CD14-positive monocyte (primary cell): ENCODE measurements at regions not wholly inside any gene's neighbourhood (a gene's known extent, or its start where the extent isn't known, plus 50 kb on each side); places are given as distances from the start of the nearest gene placed in this dataset.

Experiments used
- DNase-seq, 3 donors: peaks; one replicate each; pipeline ENCODE4 v3.0.0-alpha.2; 2011 to 2022
- H2AFZ ChIP-seq: 2 replicates; pipeline ENCODE4 v1.6.0; 2012; ENCODE audit warnings: mild to moderate bottlenecking, low read depth, low read length, inconsistent platforms; ENCODE audit not compliant: insufficient read depth, poor library complexity, severe bottlenecking
- H3K27ac ChIP-seq, 2 donors: 1 replicate in 1 of 2; 2 replicates in 1 of 2; pipeline ENCODE4 v1.5.1; 2012 to 2013; ENCODE audit warnings: low read length in 2 of 2, control low read depth in 1 of 2, inconsistent platforms in 1 of 2, low read depth in 1 of 2, mild to moderate bottlenecking in 1 of 2
- H3K27me3 ChIP-seq, 2 donors: one replicate each; pipeline versions ENCODE4 v1.6.0 to v1.6.1; 2011 to 2013; ENCODE audit warnings: low read length in 2 of 2; ENCODE audit not compliant: control insufficient read depth in 2 of 2, insufficient read depth in 2 of 2
- H3K36me3 ChIP-seq, 2 donors: replicated peaks in 1 of 2; 1 replicate in 1 of 2; 2 replicates in 1 of 2; pipeline versions ENCODE4 v1.5.1 to v1.6.1; 2012 to 2013; ENCODE audit warnings: low read length in 2 of 2, control low read depth in 1 of 2, inconsistent platforms in 1 of 2, mild to moderate bottlenecking in 1 of 2; ENCODE audit not compliant: insufficient read depth in 2 of 2, control insufficient read depth in 1 of 2
- H3K4me1 ChIP-seq, 2 donors: 1 replicate in 1 of 2; 2 replicates in 1 of 2; pipeline versions ENCODE4 v1.5.1 to v1.6.1; 2012 to 2013; ENCODE audit warnings: low read length in 2 of 2, control low read depth in 1 of 2, inconsistent platforms in 1 of 2, mild to moderate bottlenecking in 1 of 2, moderate library complexity in 1 of 2; ENCODE audit not compliant: insufficient read depth in 2 of 2, control insufficient read depth in 1 of 2
- H3K4me2 ChIP-seq: replicated peaks from 2 replicates; pipeline ENCODE3; 2012; ENCODE audit warnings: low read length, moderate library complexity, mild to moderate bottlenecking; ENCODE audit not compliant: poor library complexity, severe bottlenecking; ENCODE audit errors: extremely low read depth
- H3K4me3 ChIP-seq, 3 experiments: fragments of 200-600 bp in 1 of 3; sonication (generic) in 1 of 3; replicated peaks in 1 of 3; 1 replicate in 2 of 3; 2 replicates in 1 of 3; pipeline ENCODE4 v1.5.1; 2011 to 2013; ENCODE audit warnings: low read length in 3 of 3, mild to moderate bottlenecking in 3 of 3, control low read depth in 2 of 3, low read depth in 2 of 3, inconsistent platforms in 1 of 3, moderate library complexity in 1 of 3
- H3K79me2 ChIP-seq: 2 replicates; pipeline ENCODE4 v1.6.0; 2012; ENCODE audit warnings: mild to moderate bottlenecking, control low read depth, inconsistent platforms, low read length, moderate library complexity; ENCODE audit not compliant: insufficient read depth
- H3K9ac ChIP-seq: 2 replicates; pipeline ENCODE4 v1.6.0; 2017; ENCODE audit warnings: low read length, mild to moderate bottlenecking; ENCODE audit not compliant: insufficient read depth, poor library complexity, severe bottlenecking
- H3K9me3 ChIP-seq, 2 donors: replicated peaks in 1 of 2; 1 replicate in 1 of 2; 2 replicates in 1 of 2; pipeline versions ENCODE4 v1.5.1 to v1.6.1; 2012 to 2013; ENCODE audit warnings: low read length in 2 of 2, control low read depth in 1 of 2; ENCODE audit not compliant: control insufficient read depth in 1 of 2, insufficient read depth in 1 of 2
- H4K20me1 ChIP-seq: 2 replicates; pipeline ENCODE4 v1.6.0; 2012; ENCODE audit warnings: mild to moderate bottlenecking, low read length, control low read depth, moderate library complexity; ENCODE audit not compliant: insufficient read depth
- H3K27ac Mint-ChIP-seq, 7 donors: one replicate each; pipeline ENCODE4 v1.8.0; 2020; ENCODE audit warnings: mild to moderate bottlenecking in 7 of 7, mixed read lengths in 7 of 7, moderate library complexity in 6 of 7, inconsistent platforms in 2 of 7
- H3K27me3 Mint-ChIP-seq, 3 donors: one replicate each; pipeline ENCODE4 v1.8.0; 2021 to 2022; ENCODE audit warnings: low read depth in 3 of 3, mild to moderate bottlenecking in 3 of 3, mixed read lengths in 3 of 3, moderate library complexity in 3 of 3, inconsistent platforms in 1 of 3
- H3K36me3 Mint-ChIP-seq, 2 donors: one replicate each; pipeline ENCODE4 v1.8.0; 2020; ENCODE audit warnings: mixed read lengths in 2 of 2, inconsistent platforms in 1 of 2, mild to moderate bottlenecking in 1 of 2
- H3K4me1 Mint-ChIP-seq: one replicate; pipeline ENCODE4 v1.8.0; 2020; ENCODE audit warnings: mild to moderate bottlenecking, mixed read lengths
- H3K4me3 Mint-ChIP-seq, 2 donors: one replicate each; pipeline ENCODE4 v1.8.0; 2020; ENCODE audit warnings: mild to moderate bottlenecking in 2 of 2, mixed read lengths in 2 of 2, moderate library complexity in 1 of 2
- H3K9me3 Mint-ChIP-seq, 7 donors: one replicate each; pipeline ENCODE4 v1.8.0; 2020 to 2022; ENCODE audit warnings: mixed read lengths in 7 of 7, mild to moderate bottlenecking in 6 of 7, moderate library complexity in 6 of 7, inconsistent platforms in 2 of 7
- WGBS: methylation state at CpG from one replicate; pipeline ENCODE4 v1.1.5; 2013; ENCODE audit warnings: missing lambda C conversion rate; ENCODE audit not compliant: insufficient coverage; 5-methylcytosine and 5-hydroxymethylcytosine counted together
- intact Hi-C, 2 donors: fragments of 100-400 bp; cut with micrococcal nuclease; formaldehyde crosslinking; loops; one replicate each; pipeline versions ENCODE4 v1.15.0 to v1.15.1; 2023
- TF ChIP-seq, protein P1 (sequence below): fragments of 200-600 bp; IDR thresholded peaks from one replicate; pipeline ENCODE4 v1.8.0; 2022; ENCODE audit warnings: antibody characterized with exemption, mild to moderate bottlenecking

DNA sequence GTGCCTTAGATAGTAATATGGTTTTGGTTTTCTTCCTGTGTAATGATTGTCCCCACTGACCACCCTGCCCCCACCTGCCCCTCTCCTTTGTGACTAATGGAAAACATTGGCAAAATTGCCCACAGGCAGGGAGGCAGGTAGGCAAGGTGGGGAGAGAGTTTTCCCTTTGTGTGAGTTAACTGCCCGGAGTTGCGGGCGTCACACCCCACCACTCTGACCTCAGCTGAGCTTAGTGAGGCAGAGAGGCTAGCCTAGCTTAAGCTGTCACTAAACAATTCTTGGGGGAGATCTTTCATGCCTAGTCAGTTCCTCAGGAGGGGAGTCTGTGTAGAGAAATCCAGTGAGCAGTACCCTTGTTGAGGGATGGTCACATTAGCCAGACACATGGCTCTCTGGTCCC lies 245.3 kb downstream of the BCOR start:
- intact Hi-C loops = no loop called here
- H3K9me3 Mint-ChIP-seq = peaks cover 0 to 2% (median 0%) of the 10 kb centered on the region in 7 donors
- Histone ChIP-seq H3K27me3 (no peaks in the 10 kb centered on the region), H3K36me3 (no peaks in the 10 kb centered on the region), H2AFZ (no peak overlapping the region), H3K4me3 (no peak overlapping the region), H4K20me1 (no peaks in the 10 kb centered on the region), H3K9ac (no peak overlapping the region), H3K9me3 (no peaks in the 10 kb centered on the region), H3K4me1 (peaks cover 45 to 48% of the 10 kb centered on the region in 2 donors), H3K27ac (no peak overlapping the region), H3K79me2 (no peaks in the 10 kb centered on the region), H3K4me2 (no peak overlapping the region)
- peaks cover 52% of the 10 kb centered on the region for H3K4me1 Mint-ChIP-seq
- H3K27ac Mint-ChIP-seq = no peak overlapping the region
- TF ChIP-seq, protein P1, sequence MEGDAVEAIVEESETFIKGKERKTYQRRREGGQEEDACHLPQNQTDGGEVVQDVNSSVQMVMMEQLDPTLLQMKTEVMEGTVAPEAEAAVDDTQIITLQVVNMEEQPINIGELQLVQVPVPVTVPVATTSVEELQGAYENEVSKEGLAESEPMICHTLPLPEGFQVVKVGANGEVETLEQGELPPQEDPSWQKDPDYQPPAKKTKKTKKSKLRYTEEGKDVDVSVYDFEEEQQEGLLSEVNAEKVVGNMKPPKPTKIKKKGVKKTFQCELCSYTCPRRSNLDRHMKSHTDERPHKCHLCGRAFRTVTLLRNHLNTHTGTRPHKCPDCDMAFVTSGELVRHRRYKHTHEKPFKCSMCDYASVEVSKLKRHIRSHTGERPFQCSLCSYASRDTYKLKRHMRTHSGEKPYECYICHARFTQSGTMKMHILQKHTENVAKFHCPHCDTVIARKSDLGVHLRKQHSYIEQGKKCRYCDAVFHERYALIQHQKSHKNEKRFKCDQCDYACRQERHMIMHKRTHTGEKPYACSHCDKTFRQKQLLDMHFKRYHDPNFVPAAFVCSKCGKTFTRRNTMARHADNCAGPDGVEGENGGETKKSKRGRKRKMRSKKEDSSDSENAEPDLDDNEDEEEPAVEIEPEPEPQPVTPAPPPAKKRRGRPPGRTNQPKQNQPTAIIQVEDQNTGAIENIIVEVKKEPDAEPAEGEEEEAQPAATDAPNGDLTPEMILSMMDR = no peak
- no peaks in the 10 kb centered on the region for H3K36me3 Mint-ChIP-seq
- DNase-seq = no peak
- peaks cover 0 to 12% (median 0%) of the 10 kb centered on the region in 3 donors for H3K27me3 Mint-ChIP-seq
- no peak overlapping the region for H3K4me3 Mint-ChIP-seq
- no CpG with 5 or more reads among the region's 3 CpGs for WGBS

DNA sequence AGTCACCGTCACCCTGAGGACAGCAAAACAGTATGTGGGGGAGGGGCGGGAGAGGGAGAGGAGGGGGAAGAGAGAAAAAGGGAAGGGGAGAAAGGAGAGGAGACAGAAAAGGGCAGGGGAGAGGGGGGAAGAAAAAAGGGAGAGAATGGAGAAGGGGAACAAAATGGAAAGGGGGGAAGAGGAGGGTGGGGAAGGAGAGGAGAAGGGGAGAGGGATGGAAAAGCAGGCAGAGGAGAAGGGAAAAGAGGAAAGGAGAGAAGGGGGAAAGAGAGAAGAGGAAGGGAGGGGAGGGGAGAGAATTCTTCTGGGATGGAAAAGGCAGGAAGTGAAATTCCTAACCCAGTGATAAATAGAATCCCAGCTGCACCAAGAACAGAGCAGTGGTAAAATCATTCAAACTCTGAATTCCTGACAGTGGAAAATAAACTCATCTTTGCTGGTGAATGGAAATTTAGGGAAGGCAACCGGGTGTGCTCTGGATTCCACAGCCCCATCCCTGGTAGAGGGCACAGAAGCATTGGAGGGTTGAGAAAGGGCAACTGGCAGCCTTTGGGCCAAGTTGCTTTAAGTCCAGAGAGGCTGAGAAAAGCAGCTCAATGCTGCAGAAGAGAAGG lies 244.2 kb downstream of the BCOR start:
- H4K20me1 ChIP-seq = no peaks in the 10 kb centered on the region
- Mint-ChIP-seq H3K27me3 (peaks cover 0 to 12% (median 0%) of the 10 kb centered on the region in 3 donors), H3K9me3 (peaks cover 0 to 2% (median 0%) of the 10 kb centered on the region in 7 donors), H3K27ac (no peak overlapping the region), H3K36me3 (no peaks in the 10 kb centered on the region), H3K4me1 (peaks cover 52% of the 10 kb centered on the region), H3K4me3 (no peak overlapping the region)
- H2AFZ ChIP-seq = no peak overlapping the region
- no peak overlapping the region for H3K4me3 ChIP-seq
- no peak overlapping the region for H3K27ac ChIP-seq
- 100% methylated on average over 1 of the region's 3 CpGs for WGBS
- intact Hi-C loops = no loop called here
- TF ChIP-seq, protein P1 = no peak
- H3K4me2 ChIP-seq = no peak overlapping the region
- H3K27me3 ChIP-seq = no peaks in the 10 kb centered on the region
- H3K36me3 ChIP-seq = no peaks in the 10 kb centered on the region
- H3K79me2 ChIP-seq = no peaks in the 10 kb centered on the region
- no peak for DNase-seq
- no peak overlapping the region for H3K9ac ChIP-seq
- no peaks in the 10 kb centered on the region for H3K9me3 ChIP-seq
- peaks cover 45 to 48% of the 10 kb centered on the region in 2 donors for H3K4me1 ChIP-seq
